IPS-NIHi7 (cell line): ENCODE measurements at regions not wholly inside any gene's neighbourhood (a gene's known extent, or its start where the extent isn't known, plus 50 kb on each side); places are given as distances from the start of the nearest gene placed in this dataset.
"Not testable (repeated sequence)": the region's sequence is repeated elsewhere in the genome, so short reads cannot be mapped to it uniquely, and the experiment has no call there.

ENCODE experiments used
- DNase-seq: peaks from one replicate; pipeline ENCODE4 v3.0.0; 2012; ENCODE audit warnings: mixed read lengths; ENCODE audit errors: extremely low spot score

- DNase-seq, result no peak
These were observed 53.3 kb downstream of the OLFML3 start for GRCh38 chr1:114032271-114033215.

- peak; percentile 75 for DNase-seq
These were observed 54.0 kb downstream of the OLFML3 start for GRCh38 chr1:114033216-114033706.

- no peak for DNase-seq
These were observed 54.7 kb downstream of the OLFML3 start for GRCh38 chr1:114033961-114034360.

GRCh38 chr1:114034567-114035303, 55.5 kb downstream of the OLFML3 start:
- no peak for DNase-seq

- DNase-seq, result no peak
These were observed 56.0 kb downstream of the OLFML3 start for GRCh38 chr1:114035304-114035700.

GRCh38 chr1:114036841-114037630, 57.8 kb downstream of the OLFML3 start:
- DNase-seq, result not testable (repeated sequence)

GRCh38 chr1:114037631-114037890, 58.3 kb downstream of the OLFML3 start:
- DNase-seq, result no peak

GRCh38 chr1:114037962-114038816, 58.9 kb downstream of the OLFML3 start:
- no peak for DNase-seq
